ENCODE measurements at regions not wholly inside any gene's neighbourhood (a gene's known extent, or its start where the extent isn't known, plus 50 kb on each side); places are given as distances from the start of the nearest gene placed in this dataset.

- WGBS, 4 donors: 86 to 93% (median 89%) methylated on average over 7 of the region's 7 CpGs
- Histone ChIP-seq H3K9me3 (peaks cover 0 to 4% (median 0%) of the 10 kb centered on the region in 12 donors), H3K27me3 (peaks cover 0 to 14% (median 0%) of the 10 kb centered on the region in 9 donors), H3K4me3 (no peak overlapping the region), H3K27ac (no peak overlapping the region), H3K4me1 (no peaks in the 10 kb centered on the region), H3K36me3 (no peaks in the 10 kb centered on the region)
- ATAC-seq: no peak
- DNase-seq: no peak
- TF ChIP-seq CTCF (IDR thresholded peaks at IDR 0.05) (no peak), POLR2A (IDR thresholded peaks at IDR 0.05) (no peak)
- intact Hi-C loops (cut with DNase I): loop anchor here in 3 of 10 donors (10.0 kb wide), 3 partner anchors 212 to 942 kb away; no protein-coding TSS in a partner anchor
These were observed 84.3 kb upstream of the MPP7 start for GRCh38 chr10:28387140-28387539.

- Histone ChIP-seq H3K4me1 (peaks cover 0 to 3% (median 0%) of the 10 kb centered on the region in 12 donors), H3K4me3 (no peak overlapping the region), H3K27me3 (peaks cover 0 to 12% (median 0%) of the 10 kb centered on the region in 9 donors), H3K9me3 (peaks cover 0 to 4% (median 0%) of the 10 kb centered on the region in 12 donors), H3K36me3 (no peaks in the 10 kb centered on the region), H3K27ac (no peak overlapping the region)
- ATAC-seq (no peak), DNase-seq (no peak)
- intact Hi-C loops (cut with DNase I): no loop called here
- 84 to 93% (median 88%) methylated on average over 5 of the region's 5 CpGs for WGBS, 4 donors
- TF ChIP-seq CTCF (IDR thresholded peaks at IDR 0.05) (no peak), POLR2A (IDR thresholded peaks at IDR 0.05) (no peak)
These were observed 88.4 kb upstream of the MPP7 start for GRCh38 chr10:28391283-28391682.

GRCh38 chr10:28393956-28394568 lies 91.2 kb upstream of the MPP7 start:
- H3K36me3 ChIP-seq: no peaks in the 10 kb centered on the region
- peak in 4 of 5 donors; percentile 40 to 52 (median 50) for DNase-seq
- intact Hi-C loops (cut with DNase I): no loop called here
- 8 to 11% (median 11%) methylated on average over 8 of the region's 8 CpGs for WGBS, 4 donors
- H3K4me1 ChIP-seq: peaks cover 0 to 4% (median 0%) of the 10 kb centered on the region in 12 donors
- peak; percentile 67 to 89 (median 82) for ATAC-seq
- peak; percentile 81 to 96 (median 90) for TF ChIP-seq CTCF (IDR thresholded peaks at IDR 0.05)
- no peak for TF ChIP-seq POLR2A (IDR thresholded peaks at IDR 0.05)
- peaks cover 0 to 7% (median 0%) of the 10 kb centered on the region in 9 donors for H3K27me3 ChIP-seq
- no peak overlapping the region for H3K27ac ChIP-seq
- H3K9me3 ChIP-seq: peaks cover 0 to 4% (median 0%) of the 10 kb centered on the region in 12 donors
- H3K4me3 ChIP-seq: no peak overlapping the region

- DNase-seq: no peak
- Histone ChIP-seq H3K9me3 (no peaks in the 10 kb centered on the region), H3K4me3 (no peak overlapping the region), H3K4me1 (peaks cover 0 to 20% (median 0%) of the 10 kb centered on the region in 12 donors), H3K27ac (no peak overlapping the region), H3K27me3 (peaks cover 0 to 3% (median 0%) of the 10 kb centered on the region in 9 donors), H3K36me3 (no peaks in the 10 kb centered on the region)
- intact Hi-C loops (cut with DNase I): no loop called here
- no peak for TF ChIP-seq POLR2A (IDR thresholded peaks at IDR 0.05)
- ATAC-seq: no peak
- WGBS, 4 donors: 76 to 81% (median 79%) methylated on average over 4 of the region's 4 CpGs
These were observed 93.5 kb upstream of the MPP7 start for GRCh38 chr10:28396331-28396730.
